H1 (cell line): ENCODE measurements at regions not wholly inside any gene's neighbourhood (a gene's known extent, or its start where the extent isn't known, plus 50 kb on each side); places are given as distances from the start of the nearest gene placed in this dataset.

Experiments
- ATF3 ChIP-seq: IDR thresholded peaks from 2 replicates; pipeline ENCODE4 v1.6.1; 2011; ENCODE audit warnings: low read depth, mild to moderate bottlenecking, low read length; ENCODE audit not compliant: insufficient read depth
- CHD7 ChIP-seq: fragments of 300-600 bp; sonication (generic); IDR thresholded peaks from 2 replicates; pipeline ENCODE4 v1.7.1; 2012; ENCODE audit warnings: low read length, moderate library complexity, mild to moderate bottlenecking, inconsistent platforms; ENCODE audit not compliant: insufficient replicate concordance
- JUN ChIP-seq: IDR thresholded peaks from 2 replicates; pipeline ENCODE4 v1.6.1; 2011; ENCODE audit warnings: low read depth, mild to moderate bottlenecking, improper control_type of control experiment, low read length
- KDM5A ChIP-seq: fragments of 200-600 bp; IDR thresholded peaks from 2 replicates; pipeline ENCODE4 v1.7.1; 2012; ENCODE audit warnings: mild to moderate bottlenecking, low read length, inconsistent platforms, mixed read lengths
- POLR2A ChIP-seq, 2 experiments: IDR thresholded peaks; 1 replicate in 1 of 2; 2 replicates in 1 of 2; pipeline ENCODE4 v1.6.1; 2011; ENCODE audit warnings: low read depth in 2 of 2, low read length in 2 of 2, mild to moderate bottlenecking in 2 of 2; ENCODE audit errors: control extremely low read depth in 1 of 2
- RFX5 ChIP-seq: IDR thresholded peaks from 2 replicates; pipeline ENCODE4 v1.6.1; 2011; ENCODE audit warnings: low read depth, low read length, improper control_type of control experiment, borderline replicate concordance
- TAF7 ChIP-seq: optimal IDR thresholded peaks from 2 replicates; pipeline ENCODE3; 2011; ENCODE audit warnings: low read depth, mild to moderate bottlenecking, inconsistent platforms, low read length, moderate library complexity, borderline replicate concordance

- TF ChIP-seq CHD7, result no peak
- no peak for TF ChIP-seq ATF3
- no peak for TF ChIP-seq JUN
- TF ChIP-seq KDM5A, result no peak
- TF ChIP-seq RFX5, result no peak
- TF ChIP-seq POLR2A (IDR thresholded peaks at IDR 0.05; ENCODE audit: control extremely low read depth in 1 of 2, low read depth in 2 of 2, low read length in 2 of 2), result no peak
- no peak for TF ChIP-seq TAF7
Measured at GRCh38 chr10:10235003-10235402, 782.7 kb upstream of the CELF2 start (continued).
